ENCODE measurements at regions not wholly inside any gene's neighbourhood (a gene's known extent, or its start where the extent isn't known, plus 50 kb on each side); places are given as distances from the start of the nearest gene placed in this dataset.
A peak's percentile ranks its signal among the peaks of the same experiment; 100 is the strongest.
"Not testable (repeated sequence)": the region's sequence is repeated elsewhere in the genome, so short reads cannot be mapped to it uniquely, and the experiment has no call there.

DNA sequence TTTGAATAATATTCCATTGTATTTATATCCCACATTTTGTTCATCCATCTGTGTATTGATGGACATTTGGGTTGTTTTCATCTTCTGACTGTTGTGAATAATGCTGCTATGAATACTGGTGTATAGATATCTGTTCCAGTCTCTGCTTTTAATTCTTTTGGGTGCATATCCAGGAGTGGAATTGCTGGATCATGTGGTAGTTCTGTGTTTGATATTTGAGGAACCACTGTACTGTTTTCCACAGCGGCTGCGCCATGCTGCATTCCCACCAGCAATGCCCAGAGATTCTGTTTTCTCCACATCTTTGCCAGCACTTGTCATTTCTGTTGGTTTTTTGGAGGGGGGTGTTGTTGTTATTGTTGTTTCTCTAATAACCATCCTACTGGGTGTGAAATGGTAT lies 131.6 kb upstream of the KIF26B start:
- no peak for DNase-seq

DNA sequence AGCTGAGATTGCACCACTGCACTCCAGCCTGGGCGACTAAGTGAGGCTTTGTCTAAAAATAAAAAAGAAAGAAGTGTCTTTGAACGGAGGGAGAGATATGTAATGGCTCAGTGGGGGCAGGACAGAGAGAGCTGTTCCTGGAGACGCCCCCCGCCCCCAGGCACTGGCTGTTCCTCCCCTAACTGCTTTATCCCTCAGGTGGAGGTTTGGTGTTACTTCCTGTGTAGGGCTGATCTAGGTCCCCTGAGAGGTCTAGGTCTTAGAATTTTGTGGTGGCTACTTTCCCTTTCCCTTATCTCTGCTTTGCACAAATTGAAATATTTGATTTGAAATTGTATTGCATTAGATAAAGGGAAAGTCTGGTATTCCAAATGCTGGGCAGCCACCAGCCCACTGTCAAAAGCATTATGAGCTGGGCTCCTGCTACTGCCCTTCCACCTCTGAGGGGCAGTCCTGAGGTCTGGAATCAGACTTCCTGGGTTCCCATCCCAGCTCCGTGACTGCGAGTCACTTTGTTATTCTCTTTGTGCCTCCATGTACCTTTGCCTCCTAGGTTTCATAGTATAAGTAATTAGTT lies 134.8 kb upstream of the KIF26B start:
- no peak for DNase-seq

DNA sequence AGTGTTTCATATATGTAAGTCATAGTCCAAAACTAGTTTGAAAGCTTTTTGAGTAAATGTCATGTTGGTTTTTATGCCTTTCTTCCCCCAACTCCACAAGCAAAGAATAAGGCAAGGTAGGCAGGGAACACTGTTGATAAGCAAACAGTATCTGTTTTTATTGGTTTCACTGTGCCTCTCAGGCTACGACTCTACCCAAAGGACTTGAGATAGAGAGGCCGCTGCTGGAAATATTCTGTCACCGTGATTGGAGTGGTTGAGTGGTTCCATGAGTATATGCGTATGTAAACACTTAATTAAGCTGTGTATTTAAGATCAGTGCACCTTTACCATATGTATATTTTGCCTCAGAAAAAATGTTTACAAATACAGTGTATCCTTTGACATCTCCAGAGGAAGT lies 138.1 kb upstream of the KIF26B start:
- DNase-seq: no peak

- DNase-seq: no peak
Measured at GRCh38 chr1:245015031-245015430, 139.8 kb upstream of the KIF26B start.

- DNase-seq: no peak
Measured at GRCh38 chr1:245014247-245015029, 140.3 kb upstream of the KIF26B start.

DNA sequence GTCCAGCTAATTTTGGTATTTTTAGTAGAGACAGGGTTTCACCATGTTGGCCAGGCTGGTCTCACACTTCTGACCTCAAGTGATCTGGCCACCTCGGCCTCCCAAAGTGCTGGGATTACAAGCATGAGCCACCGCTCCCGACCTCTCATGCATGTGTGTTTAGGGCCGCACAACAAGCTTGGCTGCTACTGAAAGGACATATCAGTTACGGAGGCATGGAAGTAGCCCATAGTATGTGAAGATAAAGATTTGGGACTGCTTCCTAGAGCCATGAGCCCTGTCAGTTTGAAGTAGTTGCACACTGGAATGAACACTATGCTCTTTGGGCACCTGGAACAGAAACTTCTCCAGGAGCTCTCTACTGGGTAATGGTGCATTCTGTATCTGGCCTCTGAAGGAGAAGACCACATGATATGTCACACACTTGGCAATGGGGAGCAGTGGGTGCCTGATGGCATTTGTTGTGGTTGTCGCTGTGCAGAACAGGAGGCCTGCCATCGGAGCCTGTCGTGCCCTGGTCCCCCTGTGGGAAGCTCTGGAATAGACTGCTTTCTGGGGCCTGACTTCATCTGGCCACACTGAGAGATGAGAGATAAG lies 144.7 kb upstream of the KIF26B start:
- DNase-seq: no peak

GRCh38 chr1:245008761-245009160 lies 144.4 kb upstream of the HNRNPU start:
- no peak for DNase-seq

- no peak for DNase-seq
Measured at GRCh38 chr1:245007852-245008251, 143.5 kb upstream of the HNRNPU start.

DNA sequence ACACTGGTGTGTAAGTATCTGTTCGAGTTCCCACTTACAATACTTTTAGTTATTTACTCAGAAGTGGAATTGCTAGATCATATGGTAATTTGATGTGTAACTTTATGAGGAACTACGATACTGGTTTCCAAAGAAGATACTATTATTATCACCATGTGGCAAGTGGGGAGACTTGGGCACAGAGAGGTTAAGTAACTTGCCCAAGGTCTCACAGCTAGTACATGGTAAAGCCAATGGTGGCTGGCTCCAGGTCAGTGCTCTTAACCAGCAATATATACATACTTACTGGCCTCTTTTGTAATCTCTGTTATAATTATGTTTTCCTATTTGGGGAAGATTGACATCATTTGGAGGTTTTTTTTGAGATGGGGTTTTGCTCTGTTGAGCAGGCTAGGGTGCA lies 138.9 kb upstream of the HNRNPU start:
- no peak for DNase-seq

GRCh38 chr1:245001252-245001651 lies 136.9 kb upstream of the HNRNPU start:
- no peak for DNase-seq

- DNase-seq: no peak
Measured at GRCh38 chr1:245000872-245001188, 136.5 kb upstream of the HNRNPU start.

DNA sequence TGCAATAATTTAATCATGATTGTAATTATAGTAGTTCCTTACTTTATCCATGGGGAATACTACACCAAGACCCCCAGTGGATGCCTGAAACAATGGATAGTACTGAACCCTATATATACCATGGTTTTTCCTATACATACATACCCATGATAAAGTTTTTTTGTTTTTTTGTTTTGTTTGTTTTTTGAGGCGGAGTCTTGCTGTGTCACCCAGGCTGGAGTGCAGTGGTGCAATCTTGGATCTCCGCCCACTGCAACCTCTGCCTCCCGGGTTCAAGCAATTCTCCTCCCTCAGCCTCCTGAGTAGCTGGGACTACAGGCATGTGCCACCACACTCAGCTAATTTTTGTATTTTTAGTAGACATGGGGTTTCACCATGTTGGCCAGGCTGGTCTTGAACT lies 135.3 kb upstream of the HNRNPU start:
- DNase-seq: not testable (repeated sequence)

GRCh38 chr1:244998717-244999346 lies 134.5 kb upstream of the HNRNPU start:
- DNase-seq: no peak

DNA sequence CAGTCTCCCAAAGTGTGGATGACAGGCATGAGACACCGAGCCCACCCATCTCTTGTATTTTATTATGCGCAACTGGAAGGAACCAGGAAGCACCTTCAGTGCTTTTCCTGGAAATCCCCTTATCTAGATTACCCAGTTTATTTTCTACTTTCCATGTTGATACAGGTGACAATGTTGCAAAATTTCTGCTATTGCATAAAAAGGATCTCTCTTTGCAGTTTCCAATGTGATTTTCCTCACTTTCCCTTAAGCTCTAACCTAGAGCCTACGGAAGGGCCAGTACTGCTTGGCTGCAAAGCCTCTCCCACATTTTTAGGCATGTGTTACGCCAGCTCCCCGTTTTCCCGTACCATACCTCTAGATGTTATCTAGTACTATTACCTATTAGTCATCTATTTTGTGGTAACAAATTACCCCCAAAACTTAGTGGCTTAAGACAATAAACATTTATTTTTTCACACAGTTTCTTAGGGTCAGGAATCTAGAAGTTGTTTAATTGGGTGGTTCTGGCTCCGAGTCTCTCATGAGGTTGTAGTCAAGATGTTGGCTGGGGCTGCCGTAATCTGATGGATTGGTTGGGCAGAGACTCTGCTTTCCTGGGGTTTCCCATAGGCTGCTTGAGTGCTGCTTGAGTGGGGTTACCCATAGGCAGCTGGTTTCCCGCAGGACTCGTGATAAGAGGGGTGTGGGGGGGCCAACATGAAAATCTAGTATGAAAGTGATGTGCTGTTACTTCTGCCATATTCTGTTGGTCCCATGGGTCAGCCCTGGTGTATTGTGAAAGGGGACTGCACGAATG lies 131.5 kb upstream of the HNRNPU start:
- DNase-seq: no peak

DNA sequence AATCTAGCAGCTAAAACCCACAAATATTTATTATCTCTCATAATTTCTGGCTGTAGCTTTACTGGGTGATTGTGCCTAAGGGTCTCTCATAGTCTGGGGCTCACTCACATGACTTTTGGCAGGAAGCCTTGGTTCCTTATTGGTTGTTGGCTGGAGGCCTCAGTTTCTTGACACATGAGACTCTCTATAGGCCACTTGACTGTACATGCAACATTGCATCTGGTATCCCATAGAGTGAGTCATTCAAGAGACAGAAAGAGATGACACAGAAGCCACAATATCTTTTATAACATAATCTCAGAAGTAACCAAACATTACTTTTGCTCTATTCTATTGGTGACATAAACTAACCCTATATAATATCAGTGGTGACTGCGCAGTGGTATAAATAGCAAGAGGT lies 128.5 kb upstream of the HNRNPU start:
- DNase-seq: no peak

DNA sequence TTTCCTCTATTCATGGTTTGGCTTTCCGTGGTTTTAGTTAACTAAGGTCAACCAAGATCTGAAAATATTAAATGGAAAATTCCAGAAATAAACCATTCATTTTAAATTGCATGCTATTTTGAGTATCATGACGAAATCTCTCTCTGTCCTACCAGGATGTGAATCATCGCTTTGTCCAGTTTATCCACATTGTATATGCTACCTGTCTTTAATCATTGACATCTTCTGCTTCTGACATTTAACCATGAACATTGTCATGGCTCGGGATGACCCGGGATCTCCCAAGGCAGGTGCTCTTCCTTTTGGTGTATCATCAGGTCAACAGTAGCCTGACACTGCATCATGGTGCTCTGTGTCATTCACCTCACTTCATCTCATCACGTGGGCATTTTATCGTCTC lies 125.5 kb upstream of the HNRNPU start:
- DNase-seq: no peak

GRCh38 chr1:244988521-244988920 lies 124.2 kb upstream of the HNRNPU start:
- no peak for DNase-seq

- DNase-seq: no peak
Measured at GRCh38 chr1:244980605-244981004, 116.3 kb upstream of the HNRNPU start.

DNA sequence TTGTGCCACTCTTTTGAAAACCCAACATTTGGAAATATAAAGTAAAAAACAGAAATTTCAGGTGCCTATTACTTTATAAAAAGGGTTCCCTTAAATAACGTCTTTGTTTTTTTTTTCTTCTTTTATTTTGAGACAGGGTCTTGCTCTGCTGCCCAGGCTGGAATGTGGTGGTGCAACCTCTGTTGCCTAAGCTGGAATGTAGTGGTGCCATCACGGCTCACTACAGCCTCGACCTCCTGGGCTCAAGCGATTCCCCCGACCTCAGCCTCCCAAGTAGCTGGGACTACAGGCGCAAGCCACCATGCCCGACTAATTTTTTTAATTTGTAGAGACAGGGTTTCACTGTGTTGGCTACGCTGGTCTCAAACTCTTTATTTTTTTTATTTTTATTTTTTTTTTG lies 110.2 kb upstream of the HNRNPU start:
- DNase-seq: no peak

- DNase-seq: no peak
Measured at GRCh38 chr1:244974106-244974505, 109.8 kb upstream of the HNRNPU start.

DNA sequence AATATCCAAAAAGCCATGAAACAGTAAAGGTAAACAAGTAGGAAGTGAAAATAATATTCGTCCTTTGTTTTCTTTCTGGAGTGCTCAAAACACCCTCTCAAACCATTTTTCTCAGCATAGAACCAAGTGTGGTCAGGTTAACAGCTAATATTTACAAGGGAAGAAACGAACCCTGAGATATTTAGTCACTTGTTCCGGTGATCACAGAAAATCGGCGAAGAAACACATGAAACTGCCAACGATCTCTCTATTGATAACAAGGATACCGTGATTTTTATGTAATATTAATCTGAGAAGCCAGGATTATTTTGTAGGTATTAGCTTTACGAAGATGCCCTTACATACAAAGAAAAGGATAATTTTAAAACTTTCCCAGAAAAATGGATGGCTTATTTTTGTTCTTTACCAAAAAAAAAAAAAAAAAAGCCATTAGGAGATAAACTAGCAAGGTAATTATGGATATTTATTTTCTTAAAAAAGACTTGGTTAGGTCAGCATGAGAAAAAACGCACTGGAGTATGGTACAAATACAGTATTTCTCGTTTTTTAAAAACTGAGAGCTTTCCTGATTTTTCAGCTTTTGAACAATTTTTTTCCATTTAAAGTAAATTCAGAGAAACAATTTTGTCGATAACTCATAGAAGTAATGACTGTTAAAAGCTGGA lies 107.3 kb upstream of the HNRNPU start:
- DNase-seq: peak; percentile 27

- peak; percentile 95 for DNase-seq
Measured at GRCh38 chr1:244970744-244971551, 106.6 kb upstream of the HNRNPU start.
